ENCODE measurements at regions not wholly inside any gene's neighbourhood (a gene's known extent, or its start where the extent isn't known, plus 50 kb on each side); places are given as distances from the start of the nearest gene placed in this dataset.

- no peak for TF ChIP-seq CTCF (IDR thresholded peaks at IDR 0.05; ENCODE audit: poor library complexity)
- TF ChIP-seq EZH2 (IDR thresholded peaks at IDR 0.05; ENCODE audit: borderline replicate concordance): no peak
These were observed 220.0 kb downstream of the C11orf91 start for GRCh38 chr11:33480626-33481025.

All from hepatocyte (in vitro differentiated cells).